T-helper 17 cell (primary cell): ENCODE measurements at regions not wholly inside any gene's neighbourhood (a gene's known extent, or its start where the extent isn't known, plus 50 kb on each side); places are given as distances from the start of the nearest gene placed in this dataset.

Experiments used
- ATAC-seq: fragments of 150-1000 bp; cut with Tn5 transposase; 2 replicates; pipeline ENCODE4 v1.10.0; 2021; ENCODE audit warnings: mild to moderate bottlenecking, moderate library complexity
- DNase-seq, 3 donors: peaks; one replicate each; pipeline versions ENCODE4 v3.0.0 to v3.0.0-alpha.2; 2020 to 2021
- H3K9me3 ChIP-seq: one replicate; pipeline ENCODE4 v1.7.0; 2013; ENCODE audit warnings: low read length, mild to moderate bottlenecking; ENCODE audit not compliant: control insufficient read depth, poor library complexity, severe bottlenecking
- H3K27ac Mint-ChIP-seq: one replicate; pipeline ENCODE4 v1.8.0; 2022; ENCODE audit warnings: mild to moderate bottlenecking, moderate library complexity, mixed read lengths
- H3K27me3 Mint-ChIP-seq: one replicate; pipeline ENCODE4 v1.8.0; 2022; ENCODE audit warnings: mixed read lengths
- H3K36me3 Mint-ChIP-seq: one replicate; pipeline ENCODE4 v1.8.0; 2022; ENCODE audit warnings: low read depth, mixed read lengths
- H3K4me1 Mint-ChIP-seq: one replicate; pipeline ENCODE4 v1.8.0; 2022; ENCODE audit warnings: mild to moderate bottlenecking, mixed read lengths
- H3K4me3 Mint-ChIP-seq: one replicate; pipeline ENCODE4 v1.8.0; 2022; ENCODE audit warnings: mild to moderate bottlenecking, moderate library complexity, mixed read lengths

DNA sequence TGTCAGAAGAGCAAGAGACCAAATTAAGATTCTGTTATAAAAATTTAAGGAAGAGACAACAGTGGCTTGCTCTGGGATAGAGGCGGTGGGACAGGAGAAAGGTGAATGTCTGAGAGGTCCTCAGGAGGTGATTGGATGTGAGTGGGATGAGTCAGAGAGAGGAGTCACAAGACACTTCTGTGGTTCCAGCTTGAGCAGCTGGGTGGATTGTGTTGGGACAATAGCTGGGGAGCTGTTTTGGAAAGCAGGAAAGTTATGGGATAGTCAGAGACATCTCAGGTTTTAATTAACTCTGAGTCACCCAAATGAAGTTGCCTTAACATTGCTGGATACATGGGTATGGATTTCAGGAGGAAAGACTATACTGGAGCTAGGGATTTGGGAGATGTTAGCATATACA is 218.0 kb upstream of the TRIB2 start:
- H3K9me3 ChIP-seq = no peaks in the 10 kb centered on the region
- H3K27ac Mint-ChIP-seq = peak overlapping the region; percentile 90
- H3K4me1 Mint-ChIP-seq = peaks cover 77% of the 10 kb centered on the region
- H3K4me3 Mint-ChIP-seq = peak overlapping the region; percentile 62
- DNase-seq (no peak), ATAC-seq (no peak)
- no peaks in the 10 kb centered on the region for H3K27me3 Mint-ChIP-seq
- H3K36me3 Mint-ChIP-seq = no peaks in the 10 kb centered on the region

GRCh38 chr2:12500899-12501298 is 215.8 kb upstream of the TRIB2 start:
- ATAC-seq (peak; percentile 27), DNase-seq (no peak)
- peaks cover 7% of the 10 kb centered on the region for H3K9me3 ChIP-seq
- Mint-ChIP-seq H3K36me3 (no peaks in the 10 kb centered on the region), H3K27ac (peak overlapping the region; percentile 90), H3K27me3 (no peaks in the 10 kb centered on the region), H3K4me1 (peaks cover 83% of the 10 kb centered on the region), H3K4me3 (peak overlapping the region; percentile 75)

DNA sequence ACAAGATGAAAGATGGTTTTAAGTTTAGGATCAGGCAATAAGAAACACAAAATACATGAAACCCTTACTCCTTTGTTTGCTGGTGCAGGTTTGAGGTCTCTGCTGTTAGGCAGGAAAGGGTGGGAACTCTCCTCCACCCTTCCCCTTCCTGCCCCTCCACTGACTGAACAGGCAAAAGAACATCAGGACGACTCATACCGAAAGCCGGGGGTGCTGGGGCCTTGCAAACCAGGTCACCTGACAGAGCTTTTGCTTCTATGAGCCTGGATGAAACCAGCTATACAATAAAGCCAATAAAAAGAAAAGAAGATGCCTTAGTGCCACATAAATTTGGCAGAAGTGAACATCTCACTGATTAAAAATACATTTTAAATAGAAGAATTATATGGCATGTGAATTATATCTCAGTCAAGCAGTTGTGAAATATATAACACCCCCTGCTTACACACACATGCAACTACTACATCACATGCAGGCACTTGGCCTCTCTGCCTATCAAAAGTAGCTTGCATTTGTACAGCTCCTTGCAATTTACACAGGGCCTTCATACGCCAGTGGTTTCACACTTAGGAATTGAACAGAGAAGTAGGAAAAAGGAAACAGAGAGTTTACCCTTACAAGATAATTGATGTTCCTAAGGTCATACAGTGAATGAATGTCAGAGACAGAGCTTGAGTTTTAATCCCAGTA is 215.1 kb upstream of the TRIB2 start:
- peak; percentile 25 to 31 (median 28) for DNase-seq
- Mint-ChIP-seq H3K27ac (peak overlapping the region; percentile 90), H3K4me1 (peaks cover 80% of the 10 kb centered on the region), H3K36me3 (no peaks in the 10 kb centered on the region), H3K4me3 (peak overlapping the region; percentile 75), H3K27me3 (no peaks in the 10 kb centered on the region)
- ATAC-seq = peak; percentile 88
- peaks cover 7% of the 10 kb centered on the region for H3K9me3 ChIP-seq

- H3K9me3 ChIP-seq = peaks cover 7% of the 10 kb centered on the region
- H3K36me3 Mint-ChIP-seq = no peaks in the 10 kb centered on the region
- H3K4me3 Mint-ChIP-seq = peak overlapping the region; percentile 39
- ATAC-seq (peak; percentile 12), DNase-seq (no peak)
- no peaks in the 10 kb centered on the region for H3K27me3 Mint-ChIP-seq
- peak overlapping the region; percentile 90 for H3K27ac Mint-ChIP-seq
- H3K4me1 Mint-ChIP-seq = peaks cover 85% of the 10 kb centered on the region
These were observed 214.0 kb upstream of the TRIB2 start for GRCh38 chr2:12502759-12503158.

GRCh38 chr2:12504443-12504842 is 212.3 kb upstream of the TRIB2 start:
- Mint-ChIP-seq H3K27ac (peak overlapping the region; percentile 9), H3K4me3 (no peak overlapping the region), H3K36me3 (peaks cover 2% of the 10 kb centered on the region), H3K27me3 (no peaks in the 10 kb centered on the region), H3K4me1 (peaks cover 77% of the 10 kb centered on the region)
- no peak for ATAC-seq
- DNase-seq = no peak
- peaks cover 7% of the 10 kb centered on the region for H3K9me3 ChIP-seq

DNA sequence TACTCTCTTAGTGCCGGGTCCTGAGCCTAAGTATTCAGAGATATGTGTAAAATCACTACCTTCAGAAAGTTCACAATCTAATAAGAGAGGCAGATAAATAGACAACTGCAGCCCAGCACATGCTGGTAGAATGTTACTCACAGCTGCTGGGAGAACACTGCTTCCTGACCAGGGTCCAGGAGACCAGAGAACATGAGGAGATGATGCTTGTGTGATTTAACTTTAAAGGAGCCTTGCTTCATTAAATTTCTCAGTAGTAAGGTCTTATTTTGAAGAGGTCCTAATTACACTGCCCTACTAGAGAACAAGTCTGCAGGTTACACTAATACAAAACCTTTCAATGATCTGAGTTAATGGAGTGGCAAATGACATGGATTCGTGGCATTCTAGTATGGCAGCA is 209.9 kb upstream of the TRIB2 start:
- ATAC-seq (peak; percentile 10), DNase-seq (no peak)
- peaks cover 7% of the 10 kb centered on the region for H3K9me3 ChIP-seq
- no peaks in the 10 kb centered on the region for H3K27me3 Mint-ChIP-seq
- peaks cover 67% of the 10 kb centered on the region for H3K4me1 Mint-ChIP-seq
- peaks cover 2% of the 10 kb centered on the region for H3K36me3 Mint-ChIP-seq
- peak overlapping the region; percentile 59 for H3K4me3 Mint-ChIP-seq
- peak overlapping the region; percentile 63 for H3K27ac Mint-ChIP-seq

DNA sequence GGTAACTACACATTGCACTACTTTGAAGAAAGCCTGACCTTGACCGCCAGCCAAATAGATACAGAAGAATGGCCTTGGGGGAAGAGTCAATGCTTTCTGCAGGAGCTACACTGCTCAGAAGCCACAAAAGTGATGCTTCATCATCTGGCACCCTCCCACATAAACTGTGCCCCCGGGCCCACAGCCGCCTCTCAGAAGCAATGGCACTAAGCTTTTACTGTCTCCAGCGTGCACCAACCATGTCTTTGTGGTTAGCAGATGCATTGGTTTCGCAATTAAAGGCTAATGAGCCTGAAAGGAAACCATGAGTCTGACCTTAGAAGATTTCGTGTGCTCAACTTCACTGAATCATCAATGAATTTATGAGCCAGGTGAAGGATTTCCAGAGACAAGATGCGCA is 209.4 kb upstream of the TRIB2 start:
- Mint-ChIP-seq H3K4me3 (peak overlapping the region; percentile 59), H3K4me1 (peaks cover 66% of the 10 kb centered on the region), H3K27me3 (no peaks in the 10 kb centered on the region), H3K36me3 (peaks cover 2% of the 10 kb centered on the region), H3K27ac (peak overlapping the region; percentile 63)
- ATAC-seq (peak; percentile 85), DNase-seq (peak in 1 of 3 donors; percentile 20)
- peaks cover 7% of the 10 kb centered on the region for H3K9me3 ChIP-seq

DNA sequence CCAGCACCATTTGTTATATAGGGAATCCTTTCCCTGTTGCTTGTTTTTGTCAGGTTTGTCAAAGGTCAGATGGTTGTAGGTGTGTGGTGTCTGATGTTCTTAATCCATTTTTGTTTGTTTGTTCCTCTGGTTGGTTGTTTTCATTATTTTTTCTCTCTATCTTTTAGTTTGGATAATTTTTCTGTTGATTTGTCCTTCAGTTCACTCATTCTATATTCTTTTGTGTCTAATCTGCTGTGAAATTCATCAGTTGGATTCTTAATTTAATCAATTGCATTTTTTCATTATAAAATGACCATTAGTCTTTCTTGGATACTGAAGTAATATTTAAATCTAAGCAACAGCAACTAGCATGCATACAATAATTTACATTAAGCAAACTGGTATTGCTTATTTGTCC is 206.7 kb upstream of the TRIB2 start:
- peaks cover 2% of the 10 kb centered on the region for H3K36me3 Mint-ChIP-seq
- no peak overlapping the region for H3K4me3 Mint-ChIP-seq
- DNase-seq (no peak), ATAC-seq (no peak)
- peaks cover 2% of the 10 kb centered on the region for H3K9me3 ChIP-seq
- H3K27me3 Mint-ChIP-seq = no peaks in the 10 kb centered on the region
- peaks cover 59% of the 10 kb centered on the region for H3K4me1 Mint-ChIP-seq
- H3K27ac Mint-ChIP-seq = no peak overlapping the region

- H3K9me3 ChIP-seq = no peaks in the 10 kb centered on the region
- ATAC-seq (no peak), DNase-seq (no peak)
- no peaks in the 10 kb centered on the region for H3K27me3 Mint-ChIP-seq
- H3K4me1 Mint-ChIP-seq = peaks cover 49% of the 10 kb centered on the region
- H3K4me3 Mint-ChIP-seq = peak overlapping the region; percentile 75
- H3K27ac Mint-ChIP-seq = no peak overlapping the region
- H3K36me3 Mint-ChIP-seq = peaks cover 2% of the 10 kb centered on the region
These were observed 203.4 kb upstream of the TRIB2 start for GRCh38 chr2:12513339-12513738.

DNA sequence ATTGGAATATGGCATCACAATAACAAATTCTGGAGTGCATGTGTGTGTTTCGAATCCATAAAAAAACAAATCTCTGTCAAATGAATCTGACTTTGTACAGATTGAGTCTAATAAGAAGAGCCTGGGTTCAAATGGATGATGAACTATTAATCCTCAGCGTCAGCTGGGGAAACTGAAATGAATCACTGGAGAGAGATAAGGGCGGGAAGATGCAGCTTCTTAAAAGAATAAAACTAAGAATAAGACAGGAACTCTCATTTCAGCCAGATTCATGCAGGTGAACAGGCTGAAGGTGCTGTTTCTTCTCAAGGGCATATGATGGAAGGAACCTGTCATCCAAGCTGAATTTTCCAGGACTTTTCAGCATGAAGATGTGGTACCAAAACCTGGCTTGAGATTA is 202.6 kb upstream of the TRIB2 start:
- H3K9me3 ChIP-seq = no peaks in the 10 kb centered on the region
- H3K27ac Mint-ChIP-seq = peak overlapping the region; percentile 39
- H3K4me1 Mint-ChIP-seq = peaks cover 52% of the 10 kb centered on the region
- ATAC-seq = no peak
- peak overlapping the region; percentile 77 for H3K4me3 Mint-ChIP-seq
- no peaks in the 10 kb centered on the region for H3K27me3 Mint-ChIP-seq
- H3K36me3 Mint-ChIP-seq = peaks cover 5% of the 10 kb centered on the region
- no peak for DNase-seq

GRCh38 chr2:12514631-12515437 is 201.9 kb upstream of the TRIB2 start:
- H3K9me3 ChIP-seq = no peaks in the 10 kb centered on the region
- H3K27ac Mint-ChIP-seq = peak overlapping the region; percentile 39
- peaks cover 5% of the 10 kb centered on the region for H3K36me3 Mint-ChIP-seq
- DNase-seq = peak in 2 of 3 donors; percentile 13 to 26
- peak overlapping the region; percentile 77 for H3K4me3 Mint-ChIP-seq
- H3K27me3 Mint-ChIP-seq = no peaks in the 10 kb centered on the region
- ATAC-seq = peak; percentile 96
- H3K4me1 Mint-ChIP-seq = peaks cover 49% of the 10 kb centered on the region

- H3K27ac Mint-ChIP-seq = peak overlapping the region; percentile 39
- DNase-seq = no peak
- no peak overlapping the region for H3K4me3 Mint-ChIP-seq
- H3K9me3 ChIP-seq = no peaks in the 10 kb centered on the region
- no peak for ATAC-seq
- H3K27me3 Mint-ChIP-seq = no peaks in the 10 kb centered on the region
- peaks cover 45% of the 10 kb centered on the region for H3K4me1 Mint-ChIP-seq
- peaks cover 5% of the 10 kb centered on the region for H3K36me3 Mint-ChIP-seq
These were observed 200.9 kb upstream of the TRIB2 start for GRCh38 chr2:12515871-12516270.

DNA sequence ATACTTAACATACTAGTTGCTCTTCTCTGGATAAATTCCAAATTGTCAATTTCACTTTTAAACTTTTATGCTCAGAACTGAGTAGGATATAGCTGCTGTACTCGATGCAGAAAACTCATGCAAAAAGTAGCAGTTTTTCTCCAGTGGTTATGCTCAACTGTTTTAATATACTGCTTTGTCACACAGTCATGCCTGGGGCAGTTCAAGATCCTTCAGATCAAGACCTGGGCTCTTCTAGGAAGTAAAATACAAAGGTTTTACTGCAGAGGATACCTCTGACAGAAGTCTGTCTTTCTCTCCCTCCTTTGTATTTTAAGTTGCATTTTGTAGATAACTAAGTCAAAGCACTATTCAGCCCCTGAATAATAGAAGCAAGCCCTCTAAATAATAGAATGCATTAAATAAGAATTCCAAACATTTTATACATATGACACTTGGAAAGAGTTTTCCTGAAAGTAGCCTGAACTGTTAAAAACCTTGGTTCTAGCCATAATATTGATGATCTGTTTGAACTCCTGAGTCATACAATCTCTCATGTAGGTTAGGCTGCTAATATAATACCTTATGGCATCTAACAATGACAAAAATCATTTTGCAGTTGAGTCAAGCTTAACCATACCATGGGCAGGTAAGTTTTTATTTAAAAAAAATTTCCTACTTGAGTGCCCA is 183.3 kb upstream of the TRIB2 start:
- Mint-ChIP-seq H3K4me1 (peaks cover 25% of the 10 kb centered on the region), H3K36me3 (no peaks in the 10 kb centered on the region), H3K4me3 (peak overlapping the region; percentile 36), H3K27me3 (no peaks in the 10 kb centered on the region), H3K27ac (peak overlapping the region; percentile 81)
- DNase-seq = no peak
- ATAC-seq = no peak
- no peaks in the 10 kb centered on the region for H3K9me3 ChIP-seq
